Activated CD4-positive, alpha-beta memory T cell treated with anti-CD3 and anti-CD28 coated beads for 36 hours (primary cell): ENCODE measurements at regions not wholly inside any gene's neighbourhood (a gene's known extent, or its start where the extent isn't known, plus 50 kb on each side); places are given as distances from the start of the nearest gene placed in this dataset.

Source experiments
- CTCF ChIA-PET: fragments of 350-600 bp; sonication (Branson Sonifier 250); formaldehyde crosslinking; loops from one replicate; lab custom pipeline; 2021; ENCODE audit warnings: antibody characterized with exemption, inconsistent platforms; lab: Charles Lee
- POLR2A ChIA-PET: fragments of 350-600 bp; sonication (Branson Sonifier 250); formaldehyde crosslinking; loops from one replicate; lab custom pipeline; 2021; ENCODE audit warnings: antibody characterized with exemption; lab: Charles Lee
- DNase-seq: peaks from one replicate; pipeline ENCODE4 v3.0.0-alpha.2; 2020
- H3K27ac Mint-ChIP-seq: one replicate; pipeline ENCODE4 v1.8.0; 2021; ENCODE audit warnings: mixed read lengths
- H3K27me3 Mint-ChIP-seq: one replicate; pipeline ENCODE4 v1.8.0; 2021; ENCODE audit warnings: mixed read lengths
- H3K36me3 Mint-ChIP-seq: one replicate; pipeline ENCODE4 v1.8.0; 2021; ENCODE audit warnings: mixed read lengths
- H3K4me1 Mint-ChIP-seq: one replicate; pipeline ENCODE4 v1.8.0; 2021; ENCODE audit warnings: low read depth, mixed read lengths
- H3K4me3 Mint-ChIP-seq: one replicate; pipeline ENCODE4 v1.8.0; 2021; ENCODE audit warnings: mild to moderate bottlenecking, mixed read lengths
- H3K9me3 Mint-ChIP-seq: one replicate; pipeline ENCODE4 v1.8.0; 2021; ENCODE audit warnings: mixed read lengths
- intact Hi-C: fragments of 100-400 bp; cut with micrococcal nuclease; formaldehyde crosslinking; loops from one replicate; pipeline ENCODE4 v1.15.1; 2023

- CTCF ChIA-PET = interaction anchor here (1.2 kb wide), 1 partner anchor 17 kb away, joined by 3 read pairs; no protein-coding TSS in a partner anchor
- intact Hi-C loops = no loop called here
- no peaks in the 10 kb centered on the region for H3K4me1 Mint-ChIP-seq
- H3K36me3 Mint-ChIP-seq = no peaks in the 10 kb centered on the region
- POLR2A ChIA-PET = no interaction called here
- no peaks in the 10 kb centered on the region for H3K9me3 Mint-ChIP-seq
- DNase-seq = no peak
- no peaks in the 10 kb centered on the region for H3K27me3 Mint-ChIP-seq
- no peak overlapping the region for H3K4me3 Mint-ChIP-seq
- H3K27ac Mint-ChIP-seq = no peak overlapping the region
These were observed 111.0 kb upstream of the CPNE4 start for GRCh38 chr3:132145833-132146232.

GRCh38 chr3:132154619-132155018 lies 119.8 kb upstream of the CPNE4 start:
- no peaks in the 10 kb centered on the region for H3K9me3 Mint-ChIP-seq
- CTCF ChIA-PET = no interaction called here
- intact Hi-C loops = no loop called here
- DNase-seq = no peak
- H3K4me3 Mint-ChIP-seq = no peak overlapping the region
- H3K36me3 Mint-ChIP-seq = no peaks in the 10 kb centered on the region
- no peak overlapping the region for H3K27ac Mint-ChIP-seq
- no peaks in the 10 kb centered on the region for H3K4me1 Mint-ChIP-seq
- H3K27me3 Mint-ChIP-seq = no peaks in the 10 kb centered on the region
- POLR2A ChIA-PET = no interaction called here

- ChIA-PET POLR2A (interaction anchor here (0.7 kb wide), 1 partner anchor 1117 kb away, joined by 3 read pairs; no protein-coding TSS in a partner anchor), CTCF (interaction anchor here (0.6 kb wide), 1 partner anchor 186 kb away, joined by 3 read pairs; no protein-coding TSS in a partner anchor)
- H3K27ac Mint-ChIP-seq = no peak overlapping the region
- intact Hi-C loops = no loop called here
- no peaks in the 10 kb centered on the region for H3K36me3 Mint-ChIP-seq
- H3K27me3 Mint-ChIP-seq = peaks cover 3% of the 10 kb centered on the region
- no peaks in the 10 kb centered on the region for H3K9me3 Mint-ChIP-seq
- no peak for DNase-seq
- H3K4me3 Mint-ChIP-seq = no peak overlapping the region
- no peaks in the 10 kb centered on the region for H3K4me1 Mint-ChIP-seq
These were observed 124.3 kb upstream of the CPNE4 start for GRCh38 chr3:132159145-132159544.

GRCh38 chr3:132160198-132160597 lies 125.4 kb upstream of the CPNE4 start:
- no peak overlapping the region for H3K4me3 Mint-ChIP-seq
- no peaks in the 10 kb centered on the region for H3K4me1 Mint-ChIP-seq
- no peak overlapping the region for H3K27ac Mint-ChIP-seq
- CTCF ChIA-PET = interaction anchor here (0.6 kb wide), 1 partner anchor 36 kb away, joined by 5 read pairs; no protein-coding TSS in a partner anchor
- no peaks in the 10 kb centered on the region for H3K9me3 Mint-ChIP-seq
- H3K36me3 Mint-ChIP-seq = no peaks in the 10 kb centered on the region
- POLR2A ChIA-PET = no interaction called here
- intact Hi-C loops = no loop called here
- peaks cover 3% of the 10 kb centered on the region for H3K27me3 Mint-ChIP-seq
- no peak for DNase-seq

GRCh38 chr3:132161608-132162007 lies 126.8 kb upstream of the CPNE4 start:
- CTCF ChIA-PET = no interaction called here
- no peak overlapping the region for H3K4me3 Mint-ChIP-seq

GRCh38 chr3:132164469-132165092 lies 129.8 kb upstream of the CPNE4 start:
- DNase-seq = no peak
- Mint-ChIP-seq H3K27ac (no peak overlapping the region), H3K36me3 (no peaks in the 10 kb centered on the region), H3K4me1 (no peaks in the 10 kb centered on the region), H3K4me3 (no peak overlapping the region), H3K9me3 (no peaks in the 10 kb centered on the region), H3K27me3 (peaks cover 5% of the 10 kb centered on the region)
- CTCF ChIA-PET = no interaction called here
- intact Hi-C loops = no loop called here
- POLR2A ChIA-PET = no interaction called here

More at GRCh38 chr3:132161608-132162007, 126.8 kb upstream of the CPNE4 start:
- H3K27me3 Mint-ChIP-seq = peaks cover 5% of the 10 kb centered on the region
- H3K4me1 Mint-ChIP-seq = no peaks in the 10 kb centered on the region
- DNase-seq = no peak
- intact Hi-C loops = no loop called here
- H3K36me3 Mint-ChIP-seq = no peaks in the 10 kb centered on the region
- H3K9me3 Mint-ChIP-seq = no peaks in the 10 kb centered on the region
- POLR2A ChIA-PET = no interaction called here
- no peak overlapping the region for H3K27ac Mint-ChIP-seq

GRCh38 chr3:132167870-132168269 lies 133.1 kb upstream of the CPNE4 start:
- H3K27ac Mint-ChIP-seq = no peak overlapping the region
- H3K27me3 Mint-ChIP-seq = peaks cover 3% of the 10 kb centered on the region

GRCh38 chr3:132174500-132174899 lies 139.7 kb upstream of the CPNE4 start:
- POLR2A ChIA-PET = no interaction called here
- intact Hi-C loops = no loop called here
- Mint-ChIP-seq H3K36me3 (no peaks in the 10 kb centered on the region), H3K4me3 (no peak overlapping the region), H3K27me3 (peaks cover 7% of the 10 kb centered on the region), H3K9me3 (no peaks in the 10 kb centered on the region), H3K4me1 (no peaks in the 10 kb centered on the region), H3K27ac (no peak overlapping the region)
- no peak for DNase-seq
- CTCF ChIA-PET = no interaction called here

More at GRCh38 chr3:132167870-132168269, 133.1 kb upstream of the CPNE4 start:
- H3K4me1 Mint-ChIP-seq = no peaks in the 10 kb centered on the region
- no peak for DNase-seq
- no peaks in the 10 kb centered on the region for H3K9me3 Mint-ChIP-seq
- ChIA-PET CTCF (no interaction called here), POLR2A (no interaction called here)
- no peaks in the 10 kb centered on the region for H3K36me3 Mint-ChIP-seq
- H3K4me3 Mint-ChIP-seq = no peak overlapping the region
- intact Hi-C loops = no loop called here

- Mint-ChIP-seq H3K4me1 (peaks cover 6% of the 10 kb centered on the region), H3K36me3 (no peaks in the 10 kb centered on the region), H3K27ac (no peak overlapping the region), H3K4me3 (no peak overlapping the region), H3K27me3 (peaks cover 3% of the 10 kb centered on the region), H3K9me3 (no peaks in the 10 kb centered on the region)
- CTCF ChIA-PET = interaction anchor here (0.6 to 1.4 kb wide), 4 partner anchors 12 to 1147 kb away, joined by 3 to 4 read pairs (median 3); no protein-coding TSS in a partner anchor
- DNase-seq = no peak
- intact Hi-C loops = loop anchor here (1.0 to 10.0 kb wide), 3 partner anchors 143 to 1146 kb away; partner anchors contain the start of gene CPNE4
- POLR2A ChIA-PET = no interaction called here
These were observed 136.8 kb upstream of the ACP3 start for GRCh38 chr3:132180337-132180791.

- intact Hi-C loops = loop anchor here (5.0 to 10.0 kb wide), 2 partner anchors 147 to 1149 kb away; partner anchors contain the start of gene CPNE4
- H3K27me3 Mint-ChIP-seq = peaks cover 5% of the 10 kb centered on the region
- H3K36me3 Mint-ChIP-seq = no peaks in the 10 kb centered on the region
- ChIA-PET CTCF (interaction anchor here (0.6 kb wide), 1 partner anchor 389 kb away, joined by 3 read pairs; no protein-coding TSS in a partner anchor), POLR2A (no interaction called here)
- H3K4me3 Mint-ChIP-seq = no peak overlapping the region
- H3K4me1 Mint-ChIP-seq = peaks cover 6% of the 10 kb centered on the region
- H3K9me3 Mint-ChIP-seq = no peaks in the 10 kb centered on the region
- DNase-seq = no peak
- H3K27ac Mint-ChIP-seq = no peak overlapping the region
These were observed 133.4 kb upstream of the ACP3 start for GRCh38 chr3:132183811-132184210.

- H3K27ac Mint-ChIP-seq = no peak overlapping the region
- no peaks in the 10 kb centered on the region for H3K9me3 Mint-ChIP-seq
- no peaks in the 10 kb centered on the region for H3K36me3 Mint-ChIP-seq
- no peak overlapping the region for H3K4me3 Mint-ChIP-seq
- H3K4me1 Mint-ChIP-seq = no peaks in the 10 kb centered on the region
- no peak for DNase-seq
- peaks cover 4% of the 10 kb centered on the region for H3K27me3 Mint-ChIP-seq
- intact Hi-C loops = loop anchor here (10.0 kb wide), 1 partner anchor 1153 kb away; no protein-coding TSS in a partner anchor
- POLR2A ChIA-PET = no interaction called here
- CTCF ChIA-PET = interaction anchor here (1.4 kb wide), 1 partner anchor 23 kb away, joined by 3 read pairs; no protein-coding TSS in a partner anchor
These were observed 129.5 kb upstream of the ACP3 start for GRCh38 chr3:132187746-132188145.

GRCh38 chr3:132189601-132190000 lies 127.6 kb upstream of the ACP3 start:
- no peak overlapping the region for H3K27ac Mint-ChIP-seq
- intact Hi-C loops = loop anchor here (10.0 kb wide), 1 partner anchor 1155 kb away; no protein-coding TSS in a partner anchor
- ChIA-PET POLR2A (no interaction called here), CTCF (no interaction called here)
- H3K9me3 Mint-ChIP-seq = no peaks in the 10 kb centered on the region
- H3K36me3 Mint-ChIP-seq = no peaks in the 10 kb centered on the region
- no peak for DNase-seq
- H3K4me1 Mint-ChIP-seq = no peaks in the 10 kb centered on the region
- no peak overlapping the region for H3K4me3 Mint-ChIP-seq
- H3K27me3 Mint-ChIP-seq = peaks cover 4% of the 10 kb centered on the region
